Endodermal cell (in vitro differentiated cells): ENCODE measurements at regions not wholly inside any gene's neighbourhood (a gene's known extent, or its start where the extent isn't known, plus 50 kb on each side); places are given as distances from the start of the nearest gene placed in this dataset.

Experiments used
- DNase-seq: peaks from one replicate; pipeline ENCODE4 v3.0.0-alpha.2; 2017
- H3K27ac ChIP-seq: 2 replicates; pipeline ENCODE4 v1.5.1; 2013; ENCODE audit warnings: mild to moderate bottlenecking, low read depth, low read length, moderate library complexity
- H3K27me3 ChIP-seq: 2 replicates; pipeline ENCODE4 v1.6.1; 2013; ENCODE audit warnings: mild to moderate bottlenecking, low read length, moderate library complexity; ENCODE audit not compliant: insufficient read depth, control insufficient read depth, poor library complexity, severe bottlenecking
- H3K36me3 ChIP-seq: 2 replicates; pipeline ENCODE4 v1.7.0; 2013; ENCODE audit warnings: mild to moderate bottlenecking, low read length, moderate library complexity; ENCODE audit not compliant: control insufficient read depth, insufficient read depth
- H3K4me1 ChIP-seq: one replicate; pipeline ENCODE4 v1.7.0; 2013; ENCODE audit warnings: low read length; ENCODE audit not compliant: control insufficient read depth, insufficient read depth
- H3K4me3 ChIP-seq: 2 replicates; pipeline ENCODE4 v1.5.1; 2013; ENCODE audit warnings: mild to moderate bottlenecking, low read length, moderate library complexity
- H3K9ac ChIP-seq: 2 replicates; pipeline ENCODE4 v1.6.1; 2013; ENCODE audit warnings: mild to moderate bottlenecking, low read length, moderate library complexity; ENCODE audit not compliant: poor library complexity, severe bottlenecking; ENCODE audit errors: extremely low read depth
- H3K9me3 ChIP-seq: 2 replicates; pipeline ENCODE4 v1.6.1; 2013; ENCODE audit warnings: mild to moderate bottlenecking, low read length, moderate library complexity; ENCODE audit not compliant: control insufficient read depth
- H3K27ac Mint-ChIP-seq: 2 replicates; pipeline ENCODE4 v1.8.0; 2020; ENCODE audit warnings: mixed read lengths
- H3K27me3 Mint-ChIP-seq: 2 replicates; pipeline ENCODE4 v1.8.0; 2021; ENCODE audit warnings: mild to moderate bottlenecking, mixed read lengths; ENCODE audit not compliant: insufficient read depth
- H3K36me3 Mint-ChIP-seq: 2 replicates; pipeline ENCODE4 v1.8.0; 2020; ENCODE audit warnings: low read depth, mixed read lengths
- H3K4me1 Mint-ChIP-seq: 2 replicates; pipeline ENCODE4 v1.8.0; 2020; ENCODE audit warnings: mixed read lengths
- H3K4me3 Mint-ChIP-seq: 2 replicates; pipeline ENCODE4 v1.8.0; 2020; ENCODE audit warnings: mild to moderate bottlenecking, moderate library complexity, mixed read lengths
- H3K9me3 Mint-ChIP-seq: 2 replicates; pipeline ENCODE4 v1.8.0; 2020; ENCODE audit warnings: mild to moderate bottlenecking, mixed read lengths
- WGBS, 2 experiments: methylation state at CpG; one replicate each; pipeline versions ENCODE4 v1.1.5 to v1.1.7; 2013; ENCODE audit warnings: missing lambda C conversion rate in 2 of 2, mixed read lengths in 1 of 2; ENCODE audit not compliant: insufficient coverage in 1 of 2, insufficient read length in 1 of 2; 5-methylcytosine and 5-hydroxymethylcytosine counted together
- TF ChIP-seq, protein P1 (sequence below): fragments of 200-600 bp; sonication (generic); conservative IDR thresholded peaks from 2 replicates; pipeline ENCODE4 v1.5.0; 2021; ENCODE audit warnings: antibody characterized with exemption, mild to moderate bottlenecking

DNA sequence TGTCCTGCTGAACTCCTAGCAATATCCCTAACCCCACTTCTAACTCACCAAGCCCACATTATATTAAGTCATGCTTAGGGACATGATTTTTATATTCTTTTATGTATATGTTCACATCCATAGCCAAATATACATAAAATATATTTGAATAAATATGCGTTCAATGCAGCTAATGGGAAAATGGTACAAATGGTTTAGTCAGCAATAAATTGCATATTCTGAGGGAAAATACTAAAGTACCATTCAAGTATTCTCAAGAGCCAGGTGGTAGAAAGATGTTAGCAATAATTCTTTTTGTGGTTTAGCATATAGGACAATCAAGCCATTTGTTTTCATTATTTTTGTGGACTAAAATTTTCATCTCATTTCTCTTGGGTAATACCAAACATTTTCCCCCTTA, 306.0 kb downstream of the TDRD15 start:
- Mint-ChIP-seq H3K4me3 (no peak overlapping the region), H3K27me3 (no peaks in the 10 kb centered on the region), H3K27ac (no peak overlapping the region), H3K4me1 (peaks cover 6% of the 10 kb centered on the region), H3K9me3 (peaks cover 22% of the 10 kb centered on the region), H3K36me3 (no peaks in the 10 kb centered on the region)
- TF ChIP-seq, protein P1, sequence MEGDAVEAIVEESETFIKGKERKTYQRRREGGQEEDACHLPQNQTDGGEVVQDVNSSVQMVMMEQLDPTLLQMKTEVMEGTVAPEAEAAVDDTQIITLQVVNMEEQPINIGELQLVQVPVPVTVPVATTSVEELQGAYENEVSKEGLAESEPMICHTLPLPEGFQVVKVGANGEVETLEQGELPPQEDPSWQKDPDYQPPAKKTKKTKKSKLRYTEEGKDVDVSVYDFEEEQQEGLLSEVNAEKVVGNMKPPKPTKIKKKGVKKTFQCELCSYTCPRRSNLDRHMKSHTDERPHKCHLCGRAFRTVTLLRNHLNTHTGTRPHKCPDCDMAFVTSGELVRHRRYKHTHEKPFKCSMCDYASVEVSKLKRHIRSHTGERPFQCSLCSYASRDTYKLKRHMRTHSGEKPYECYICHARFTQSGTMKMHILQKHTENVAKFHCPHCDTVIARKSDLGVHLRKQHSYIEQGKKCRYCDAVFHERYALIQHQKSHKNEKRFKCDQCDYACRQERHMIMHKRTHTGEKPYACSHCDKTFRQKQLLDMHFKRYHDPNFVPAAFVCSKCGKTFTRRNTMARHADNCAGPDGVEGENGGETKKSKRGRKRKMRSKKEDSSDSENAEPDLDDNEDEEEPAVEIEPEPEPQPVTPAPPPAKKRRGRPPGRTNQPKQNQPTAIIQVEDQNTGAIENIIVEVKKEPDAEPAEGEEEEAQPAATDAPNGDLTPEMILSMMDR: no peak
- Histone ChIP-seq H3K27ac (no peak overlapping the region), H3K36me3 (no peaks in the 10 kb centered on the region), H3K9ac (no peak overlapping the region), H3K27me3 (no peaks in the 10 kb centered on the region), H3K9me3 (peaks cover 16% of the 10 kb centered on the region), H3K4me3 (no peak overlapping the region), H3K4me1 (peaks cover 3% of the 10 kb centered on the region)
- DNase-seq: no peak
- WGBS, 2 experiments: 64% methylated on average over 1 of the region's 1 CpG; no CpG with 5 or more reads in 1 of the 2 experiments

DNA sequence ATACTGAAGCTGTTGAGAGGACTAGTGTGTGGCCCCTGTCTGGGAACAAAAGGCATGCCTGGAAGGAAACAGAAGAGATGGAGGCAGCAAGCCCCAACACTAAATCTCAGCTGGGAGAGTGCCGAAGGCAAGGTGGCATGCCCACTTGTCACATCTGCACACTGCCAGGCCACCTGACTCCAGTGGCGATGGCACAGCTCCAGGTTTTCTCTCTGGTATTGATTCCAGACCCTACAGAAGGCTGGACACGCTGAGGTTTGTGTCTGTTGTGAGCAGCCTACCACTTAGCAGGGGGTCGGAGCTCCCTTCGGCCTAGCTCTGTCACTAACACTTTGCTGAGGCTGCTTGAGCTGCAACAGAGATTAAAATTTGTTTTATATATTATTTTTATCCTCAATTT, 307.3 kb downstream of the TDRD15 start:
- no peaks in the 10 kb centered on the region for H3K36me3 Mint-ChIP-seq

DNA sequence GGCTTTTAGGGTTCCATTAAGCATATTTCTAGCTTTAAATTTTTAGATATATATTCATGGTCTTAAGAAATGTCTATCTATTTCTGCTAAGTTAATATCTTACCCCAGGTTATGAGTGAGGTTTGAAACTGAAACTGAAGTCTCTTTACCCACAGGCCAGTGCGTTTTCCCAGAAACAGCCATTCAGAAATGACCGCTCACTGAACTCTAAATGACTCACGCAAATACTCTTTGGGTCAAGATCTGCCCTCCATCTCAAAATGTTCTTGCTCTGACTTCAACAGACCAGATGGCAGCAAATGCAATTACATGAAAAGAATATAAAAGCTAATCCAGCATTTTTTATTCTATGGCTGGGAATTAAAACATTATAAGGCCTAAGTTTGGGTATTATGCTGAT, 315.2 kb downstream of the TDRD15 start:
- H3K4me3 ChIP-seq: no peak overlapping the region
- Mint-ChIP-seq H3K4me3 (no peak overlapping the region), H3K36me3 (no peaks in the 10 kb centered on the region), H3K27ac (no peak overlapping the region), H3K27me3 (no peaks in the 10 kb centered on the region), H3K9me3 (peaks cover 18% of the 10 kb centered on the region), H3K4me1 (peaks cover 12% of the 10 kb centered on the region)
- peaks cover 6% of the 10 kb centered on the region for H3K4me1 ChIP-seq
- H3K27ac ChIP-seq: no peak overlapping the region
- no peaks in the 10 kb centered on the region for H3K27me3 ChIP-seq
- no peaks in the 10 kb centered on the region for H3K36me3 ChIP-seq
- 94% methylated on average over 3 of the region's 3 CpGs for WGBS, 2 experiments
- peaks cover 12% of the 10 kb centered on the region for H3K9me3 ChIP-seq
- no peak overlapping the region for H3K9ac ChIP-seq
- no peak for DNase-seq
- TF ChIP-seq, protein P1: no peak

More for the DNA sequence above, 307.3 kb downstream of the TDRD15 start:
- H3K27me3 Mint-ChIP-seq: no peaks in the 10 kb centered on the region
- no peak overlapping the region for H3K4me3 Mint-ChIP-seq
- 93 to 100% methylated on average over 2 to 5 of the region's 5 CpGs for WGBS, 2 experiments
- H3K27ac Mint-ChIP-seq: no peak overlapping the region
- Histone ChIP-seq H3K27me3 (no peaks in the 10 kb centered on the region), H3K9me3 (peaks cover 24% of the 10 kb centered on the region), H3K27ac (no peak overlapping the region), H3K9ac (no peak overlapping the region), H3K4me1 (peaks cover 3% of the 10 kb centered on the region), H3K36me3 (no peaks in the 10 kb centered on the region), H3K4me3 (no peak overlapping the region)
- no peak for DNase-seq
- peaks cover 25% of the 10 kb centered on the region for H3K9me3 Mint-ChIP-seq
- TF ChIP-seq, protein P1: no peak
- peaks cover 6% of the 10 kb centered on the region for H3K4me1 Mint-ChIP-seq
